ENCODE measurements at regions not wholly inside any gene's neighbourhood (a gene's known extent, or its start where the extent isn't known, plus 50 kb on each side); places are given as distances from the start of the nearest gene placed in this dataset.

GRCh38 chr7:64101126-64101942 is 56.1 kb downstream of the ZNF727 start:
- TF ChIP-seq CTCF (tag by site-specific recombination; IDR thresholded peaks at IDR 0.05) (no peak), ATF2 (tag by site-specific recombination; IDR thresholded peaks at IDR 0.05; ENCODE audit: low read depth) (no peak)
